ENCODE measurements at regions not wholly inside any gene's neighbourhood (a gene's known extent, or its start where the extent isn't known, plus 50 kb on each side); places are given as distances from the start of the nearest gene placed in this dataset.

GRCh38 chr2:111675419-111676194 lies 208.4 kb downstream of the ANAPC1 start:
- H3K36me3 ChIP-seq (ENCODE audit: insufficient read depth, low read length), result no peaks in the 10 kb centered on the region
- no peaks in the 10 kb centered on the region for H3K9me2 ChIP-seq (replicated peaks; ENCODE audit: low read depth, low read length)
- no peaks in the 10 kb centered on the region for H4K20me1 ChIP-seq (ENCODE audit: insufficient read depth, low read length, poor library complexity, severe bottlenecking)
- no peak overlapping the region for H3K4me2 ChIP-seq (ENCODE audit: low read depth, low read length, poor library complexity, severe bottlenecking)
- H3K9ac ChIP-seq (ENCODE audit: low read depth, low read length, poor library complexity, severe bottlenecking), result no peak overlapping the region
- no peak for TF ChIP-seq EZH2phosphoT487 (IDR thresholded peaks at IDR 0.05; ENCODE audit: borderline replicate concordance)
- TF ChIP-seq CTCF (conservative IDR thresholded peaks at IDR 0.05; ENCODE audit: low read length), result no peak
- H2AFZ ChIP-seq (ENCODE audit: low read length), result peak overlapping the region; percentile 11; the same call in 1 of the 2 replicates
- no peak overlapping the region for H3K4me3 ChIP-seq (ENCODE audit: low read length, poor library complexity, severe bottlenecking)
- peaks cover 6% of the 10 kb centered on the region for H3K4me1 ChIP-seq (ENCODE audit: insufficient read depth, low read length, poor library complexity, severe bottlenecking)
- no peaks in the 10 kb centered on the region for H3K9me3 ChIP-seq (ENCODE audit: insufficient read depth, low read depth, low read length)
- H3K79me2 ChIP-seq (ENCODE audit: insufficient read depth, low read length), result no peaks in the 10 kb centered on the region
- H3K27me3 ChIP-seq (ENCODE audit: insufficient read depth, low read length, poor library complexity, severe bottlenecking), result no peaks in the 10 kb centered on the region
- H3F3A ChIP-seq (ENCODE audit: low read depth), result no peaks in the 10 kb centered on the region

GRCh38 chr2:111676291-111676822 lies 207.6 kb downstream of the ANAPC1 start:
- Histone ChIP-seq H3K9me3 (ENCODE audit: insufficient read depth, low read depth, low read length) (no peaks in the 10 kb centered on the region), H3F3A (ENCODE audit: low read depth) (no peaks in the 10 kb centered on the region), H2AFZ (ENCODE audit: low read length) (no peak overlapping the region), H3K79me2 (ENCODE audit: insufficient read depth, low read length) (no peaks in the 10 kb centered on the region), H3K4me1 (ENCODE audit: insufficient read depth, low read length, poor library complexity, severe bottlenecking) (peaks cover 6% of the 10 kb centered on the region), H3K9me2 (replicated peaks; ENCODE audit: low read depth, low read length) (no peaks in the 10 kb centered on the region), H3K36me3 (ENCODE audit: insufficient read depth, low read length) (no peaks in the 10 kb centered on the region), H3K4me2 (ENCODE audit: low read depth, low read length, poor library complexity, severe bottlenecking) (no peak overlapping the region), H3K9ac (ENCODE audit: low read depth, low read length, poor library complexity, severe bottlenecking) (no peak overlapping the region), H3K4me3 (ENCODE audit: low read length, poor library complexity, severe bottlenecking) (no peak overlapping the region), H3K27me3 (ENCODE audit: insufficient read depth, low read length, poor library complexity, severe bottlenecking) (no peaks in the 10 kb centered on the region), H4K20me1 (ENCODE audit: insufficient read depth, low read length, poor library complexity, severe bottlenecking) (no peaks in the 10 kb centered on the region)
- TF ChIP-seq CTCF (conservative IDR thresholded peaks at IDR 0.05; ENCODE audit: low read length) (no peak), EZH2phosphoT487 (IDR thresholded peaks at IDR 0.05; ENCODE audit: borderline replicate concordance) (no peak)

- TF ChIP-seq CTCF (conservative IDR thresholded peaks at IDR 0.05; ENCODE audit: low read length) (no peak), EZH2phosphoT487 (IDR thresholded peaks at IDR 0.05; ENCODE audit: borderline replicate concordance) (no peak)
- Histone ChIP-seq H3F3A (ENCODE audit: low read depth) (no peaks in the 10 kb centered on the region), H3K9me3 (ENCODE audit: insufficient read depth, low read depth, low read length) (no peaks in the 10 kb centered on the region), H3K4me2 (ENCODE audit: low read depth, low read length, poor library complexity, severe bottlenecking) (no peak overlapping the region), H3K27me3 (ENCODE audit: insufficient read depth, low read length, poor library complexity, severe bottlenecking) (no peaks in the 10 kb centered on the region), H3K79me2 (ENCODE audit: insufficient read depth, low read length) (no peaks in the 10 kb centered on the region), H4K20me1 (ENCODE audit: insufficient read depth, low read length, poor library complexity, severe bottlenecking) (no peaks in the 10 kb centered on the region), H3K9ac (ENCODE audit: low read depth, low read length, poor library complexity, severe bottlenecking) (no peak overlapping the region), H3K4me1 (ENCODE audit: insufficient read depth, low read length, poor library complexity, severe bottlenecking) (peaks cover 6% of the 10 kb centered on the region), H3K9me2 (replicated peaks; ENCODE audit: low read depth, low read length) (no peaks in the 10 kb centered on the region), H3K36me3 (ENCODE audit: insufficient read depth, low read length) (no peaks in the 10 kb centered on the region), H2AFZ (ENCODE audit: low read length) (no peak overlapping the region), H3K4me3 (ENCODE audit: low read length, poor library complexity, severe bottlenecking) (no peak overlapping the region)
These were observed 205.8 kb downstream of the ANAPC1 start for GRCh38 chr2:111678161-111678560.
